Epithelial cell of proximal tubule (primary cell): ENCODE measurements at regions not wholly inside any gene's neighbourhood (a gene's known extent, or its start where the extent isn't known, plus 50 kb on each side); places are given as distances from the start of the nearest gene placed in this dataset.

ENCODE experiments used
- DNase-seq: peaks from one replicate; pipeline ENCODE4 v3.0.0-alpha.2; 2011; ENCODE audit warnings: low read depth
- H3K4me3 ChIP-seq: 2 replicates; pipeline ENCODE4 v1.5.1; 2011; ENCODE audit warnings: low read depth, mild to moderate bottlenecking, low read length
- CTCF ChIP-seq: conservative IDR thresholded peaks from 2 replicates; pipeline ENCODE4 v1.5.1; 2012; ENCODE audit warnings: low read depth, mild to moderate bottlenecking, low read length

DNA sequence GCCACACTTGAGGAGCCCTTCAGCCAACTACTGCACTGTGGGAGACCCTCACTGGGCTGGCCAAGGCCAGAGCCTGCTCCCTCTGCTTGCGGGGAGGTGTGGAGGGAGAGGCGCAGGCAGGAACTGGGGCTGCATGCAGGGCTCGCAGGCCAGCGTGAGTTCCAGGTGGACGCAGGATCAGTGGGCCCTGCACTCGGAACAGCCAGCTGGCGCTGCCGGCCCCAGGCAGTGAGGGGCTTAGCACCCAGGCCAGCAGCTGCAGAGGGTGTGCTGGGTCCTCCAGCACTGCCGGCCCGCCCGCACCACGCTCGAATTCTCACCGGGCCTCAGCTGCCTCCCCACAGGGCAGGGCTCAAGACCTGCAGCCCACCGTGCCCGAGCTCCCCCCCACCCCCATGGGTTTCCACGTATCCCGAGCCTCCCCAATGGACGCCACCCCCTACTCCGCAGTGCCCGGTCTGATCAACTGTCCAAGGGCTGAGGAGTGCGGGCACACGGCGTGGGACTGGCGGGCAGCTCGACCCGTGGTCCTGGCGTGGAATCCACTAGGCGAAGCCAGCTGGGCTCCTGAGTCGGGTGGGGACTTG, 1293.8 kb upstream of the PCDH9 start:
- H3K4me3 ChIP-seq, result no peak overlapping the region
- no peak for TF ChIP-seq CTCF
- DNase-seq, result no peak

GRCh38 chr13:68522184-68522583, 1292.0 kb upstream of the PCDH9 start:
- DNase-seq, result no peak
- no peak overlapping the region for H3K4me3 ChIP-seq
- no peak for TF ChIP-seq CTCF

DNA sequence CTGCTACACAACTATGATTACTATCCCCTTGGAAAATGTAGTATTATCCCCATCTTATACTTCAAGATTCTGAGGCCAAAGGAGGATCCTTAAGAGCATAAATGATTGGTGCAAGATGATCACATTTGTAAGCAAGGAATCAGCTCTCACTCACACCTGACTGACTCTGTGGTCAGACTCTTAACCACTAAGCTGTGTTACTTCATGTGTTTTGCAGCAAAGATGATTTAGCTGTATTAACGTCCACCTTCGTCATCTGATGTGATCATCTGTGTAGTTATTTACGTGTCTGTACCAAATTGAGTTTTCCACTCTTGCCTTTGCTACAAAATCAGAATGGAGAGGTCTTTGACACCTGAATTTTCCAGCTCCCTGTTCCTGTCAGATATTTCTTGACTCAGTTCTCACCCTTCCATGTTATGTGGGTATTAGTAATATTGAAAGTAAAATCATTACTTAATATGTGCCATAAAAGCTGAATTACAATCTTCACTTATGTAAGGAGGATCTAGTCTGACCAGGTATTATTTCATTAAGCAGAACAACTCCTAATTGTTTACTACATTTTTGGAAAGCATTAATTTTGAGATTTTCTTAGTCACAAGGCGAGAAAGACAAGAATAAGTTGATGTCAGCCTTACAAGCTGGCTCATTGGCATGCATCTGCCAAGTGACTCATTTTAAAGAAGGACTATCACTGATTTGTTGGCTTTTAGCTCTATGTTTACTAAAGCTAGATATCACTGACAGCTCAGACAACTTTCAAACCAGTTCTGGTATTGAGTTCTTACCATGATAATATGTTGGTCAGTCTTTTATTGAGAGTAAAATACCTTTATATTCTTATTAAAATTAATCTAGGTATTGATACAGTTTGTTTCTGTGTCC, 1279.8 kb upstream of the PCDH9 start:
- TF ChIP-seq CTCF, result no peak
- no peak overlapping the region for H3K4me3 ChIP-seq
- no peak for DNase-seq

DNA sequence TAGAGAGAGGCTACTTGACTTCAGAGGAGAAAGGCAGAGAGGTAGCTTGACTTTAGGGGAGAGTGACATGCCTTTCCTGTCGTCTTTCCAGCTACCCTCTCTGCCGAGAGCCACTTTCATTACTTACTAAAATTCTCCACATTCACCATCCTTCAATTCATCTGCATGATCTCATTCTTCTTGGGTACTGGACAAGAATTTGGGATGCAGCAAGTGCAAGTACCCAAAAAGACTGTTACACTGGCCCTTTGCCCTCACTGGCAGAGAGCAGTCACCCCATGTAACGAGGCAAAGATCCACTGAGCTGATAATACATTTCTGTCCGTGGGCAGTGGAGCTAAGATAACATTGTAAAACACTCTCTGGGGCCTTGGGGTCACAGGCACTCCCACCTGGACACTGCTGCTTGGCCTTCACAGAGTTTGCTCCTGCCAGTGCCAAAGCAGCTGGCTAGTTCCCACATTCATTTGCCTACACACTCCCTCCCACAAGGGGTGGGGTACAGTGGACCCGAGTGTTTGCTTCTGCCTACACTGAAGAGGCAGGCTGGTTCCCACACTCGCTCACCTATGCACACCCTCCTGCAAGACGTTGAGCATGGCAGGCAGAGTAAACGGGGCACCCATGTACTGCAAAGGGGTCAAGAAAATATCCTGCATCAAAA, 1276.9 kb upstream of the PCDH9 start:
- no peak for TF ChIP-seq CTCF

GRCh38 chr13:68490594-68490993, 1260.5 kb upstream of the PCDH9 start:
- no peak for DNase-seq
- no peak overlapping the region for H3K4me3 ChIP-seq
- no peak for TF ChIP-seq CTCF

More for the DNA sequence above, 1276.9 kb upstream of the PCDH9 start:
- no peak overlapping the region for H3K4me3 ChIP-seq
- no peak for DNase-seq

DNA sequence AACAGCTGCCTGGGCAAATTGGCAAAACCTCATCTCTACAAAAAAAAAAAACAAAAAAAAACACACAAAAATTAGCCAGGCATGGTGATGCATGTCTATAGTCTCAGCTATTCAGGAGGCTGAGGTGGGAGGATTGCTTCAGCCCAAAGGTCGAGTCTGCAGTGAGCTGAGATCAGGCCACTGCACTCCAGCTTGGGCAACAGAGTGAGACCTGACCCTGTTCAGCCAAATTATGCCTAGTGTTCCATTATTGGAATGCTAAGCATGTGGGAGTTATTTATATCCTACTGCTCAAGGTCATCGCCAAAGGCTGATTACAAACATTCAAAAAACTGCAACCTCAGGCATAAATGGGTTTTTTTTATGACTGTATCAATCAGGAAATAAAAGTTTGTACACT, 1251.0 kb upstream of the PCDH9 start:
- no peak for DNase-seq
- no peak for TF ChIP-seq CTCF
- H3K4me3 ChIP-seq, result no peak overlapping the region
